Epithelial cell of proximal tubule (primary cell): ENCODE measurements at regions not wholly inside any gene's neighbourhood (a gene's known extent, or its start where the extent isn't known, plus 50 kb on each side); places are given as distances from the start of the nearest gene placed in this dataset.

ENCODE experiments used
- DNase-seq: peaks from one replicate; pipeline ENCODE4 v3.0.0-alpha.2; 2011; ENCODE audit warnings: low read depth
- H3K4me3 ChIP-seq: 2 replicates; pipeline ENCODE4 v1.5.1; 2011; ENCODE audit warnings: low read depth, mild to moderate bottlenecking, low read length
- CTCF ChIP-seq: conservative IDR thresholded peaks from 2 replicates; pipeline ENCODE4 v1.5.1; 2012; ENCODE audit warnings: low read depth, mild to moderate bottlenecking, low read length

- DNase-seq: no peak
- no peak for TF ChIP-seq CTCF
These were observed 199.4 kb upstream of the CDH20 start for GRCh38 chr18:61133783-61134182.

GRCh38 chr18:61136711-61137251 is 196.4 kb upstream of the CDH20 start:
- no peak for TF ChIP-seq CTCF
- no peak overlapping the region for H3K4me3 ChIP-seq
- DNase-seq: no peak

More at GRCh38 chr18:61133783-61134182, 199.4 kb upstream of the CDH20 start:
- H3K4me3 ChIP-seq: no peak overlapping the region

- DNase-seq: no peak
- no peak for TF ChIP-seq CTCF
These were observed 191.5 kb upstream of the CDH20 start for GRCh38 chr18:61141691-61142090.

GRCh38 chr18:61148322-61148721 is 184.9 kb upstream of the CDH20 start:
- no peak for DNase-seq
- H3K4me3 ChIP-seq: no peak overlapping the region
- TF ChIP-seq CTCF: no peak

More at GRCh38 chr18:61141691-61142090, 191.5 kb upstream of the CDH20 start:
- H3K4me3 ChIP-seq: no peak overlapping the region

- no peak for TF ChIP-seq CTCF
- H3K4me3 ChIP-seq: no peak overlapping the region
- DNase-seq: no peak
These were observed 183.4 kb upstream of the CDH20 start for GRCh38 chr18:61149786-61150185.

- no peak for TF ChIP-seq CTCF
- DNase-seq: no peak
- no peak overlapping the region for H3K4me3 ChIP-seq
These were observed 179.7 kb upstream of the CDH20 start for GRCh38 chr18:61153571-61153970.

- no peak for DNase-seq
- H3K4me3 ChIP-seq: no peak overlapping the region
- no peak for TF ChIP-seq CTCF
These were observed 178.4 kb upstream of the CDH20 start for GRCh38 chr18:61154866-61155265.
